ENCODE measurements at regions not wholly inside any gene's neighbourhood (a gene's known extent, or its start where the extent isn't known, plus 50 kb on each side); places are given as distances from the start of the nearest gene placed in this dataset.

- no peak for TF ChIP-seq CTCF (IDR thresholded peaks at IDR 0.05; ENCODE audit: insufficient read depth, low read length, poor library complexity, severe bottlenecking)
- DNase-seq (ENCODE audit: low read depth) = no peak
- H3K27me3 ChIP-seq (ENCODE audit: control insufficient read depth, insufficient read depth, low read length) = no peaks in the 10 kb centered on the region
- no peaks in the 10 kb centered on the region for H3K36me3 ChIP-seq (ENCODE audit: control insufficient read depth, insufficient read depth, low read length)
- H3K4me3 ChIP-seq (ENCODE audit: low read depth, low read length) = no peak overlapping the region
Measured at GRCh38 chr3:181578743-181579142, 133.0 kb upstream of the SOX2 start.

- Histone ChIP-seq H3K4me3 (ENCODE audit: low read depth, low read length) (no peak overlapping the region), H3K36me3 (ENCODE audit: control insufficient read depth, insufficient read depth, low read length) (no peaks in the 10 kb centered on the region), H3K27me3 (ENCODE audit: control insufficient read depth, insufficient read depth, low read length) (no peaks in the 10 kb centered on the region)
- DNase-seq (ENCODE audit: low read depth) = no peak
- TF ChIP-seq CTCF (IDR thresholded peaks at IDR 0.05; ENCODE audit: insufficient read depth, low read length, poor library complexity, severe bottlenecking) = no peak
Measured at GRCh38 chr3:181572432-181572831, 139.3 kb upstream of the SOX2 start.

GRCh38 chr3:181570472-181570871 lies 141.3 kb upstream of the SOX2 start:
- TF ChIP-seq CTCF (IDR thresholded peaks at IDR 0.05; ENCODE audit: insufficient read depth, low read length, poor library complexity, severe bottlenecking) = no peak
- Histone ChIP-seq H3K36me3 (ENCODE audit: control insufficient read depth, insufficient read depth, low read length) (no peaks in the 10 kb centered on the region), H3K4me3 (ENCODE audit: low read depth, low read length) (no peak overlapping the region), H3K27me3 (ENCODE audit: control insufficient read depth, insufficient read depth, low read length) (no peaks in the 10 kb centered on the region)
- DNase-seq (ENCODE audit: low read depth) = no peak

- Histone ChIP-seq H3K4me3 (ENCODE audit: low read depth, low read length) (no peak overlapping the region), H3K36me3 (ENCODE audit: control insufficient read depth, insufficient read depth, low read length) (no peaks in the 10 kb centered on the region), H3K27me3 (ENCODE audit: control insufficient read depth, insufficient read depth, low read length) (no peaks in the 10 kb centered on the region)
- TF ChIP-seq CTCF (IDR thresholded peaks at IDR 0.05; ENCODE audit: insufficient read depth, low read length, poor library complexity, severe bottlenecking) = no peak
- no peak for DNase-seq (ENCODE audit: low read depth)
Measured at GRCh38 chr3:181569356-181569940, 142.3 kb upstream of the SOX2 start.

GRCh38 chr3:181568693-181569092 lies 143.0 kb upstream of the SOX2 start:
- Histone ChIP-seq H3K36me3 (ENCODE audit: control insufficient read depth, insufficient read depth, low read length) (no peaks in the 10 kb centered on the region), H3K4me3 (ENCODE audit: low read depth, low read length) (no peak overlapping the region), H3K27me3 (ENCODE audit: control insufficient read depth, insufficient read depth, low read length) (no peaks in the 10 kb centered on the region)
- TF ChIP-seq CTCF (IDR thresholded peaks at IDR 0.05; ENCODE audit: insufficient read depth, low read length, poor library complexity, severe bottlenecking) = no peak
- no peak for DNase-seq (ENCODE audit: low read depth)

- Histone ChIP-seq H3K27me3 (ENCODE audit: control insufficient read depth, insufficient read depth, low read length) (no peaks in the 10 kb centered on the region), H3K4me3 (ENCODE audit: low read depth, low read length) (no peak overlapping the region), H3K36me3 (ENCODE audit: control insufficient read depth, insufficient read depth, low read length) (no peaks in the 10 kb centered on the region)
- no peak for DNase-seq (ENCODE audit: low read depth)
- no peak for TF ChIP-seq CTCF (IDR thresholded peaks at IDR 0.05; ENCODE audit: insufficient read depth, low read length, poor library complexity, severe bottlenecking)
Measured at GRCh38 chr3:181568248-181568647, 143.5 kb upstream of the SOX2 start.

Data from kidney epithelial cell (primary cell).